ENCODE measurements at regions not wholly inside any gene's neighbourhood (a gene's known extent, or its start where the extent isn't known, plus 50 kb on each side); places are given as distances from the start of the nearest gene placed in this dataset.

GRCh38 chr12:19647806-19648556 is 208.7 kb downstream of the AEBP2 start:
- TF ChIP-seq CTCF (IDR thresholded peaks at IDR 0.05; ENCODE audit: insufficient read depth, low read length, severe bottlenecking) = no peak
- no peaks in the 10 kb centered on the region for H3K36me3 ChIP-seq (ENCODE audit: control insufficient read depth, insufficient read depth, low read length)
- FAIRE-seq = no peak
- no peak overlapping the region for H3K4me3 ChIP-seq (ENCODE audit: low read depth, low read length)
- no peaks in the 10 kb centered on the region for H3K27me3 ChIP-seq (ENCODE audit: control insufficient read depth, insufficient read depth, low read length)
- DNase-seq (ENCODE audit: low read depth) = no peak

- no peak overlapping the region for H3K4me3 ChIP-seq (ENCODE audit: low read depth, low read length)
- no peak for DNase-seq (ENCODE audit: low read depth)
- TF ChIP-seq CTCF (IDR thresholded peaks at IDR 0.05; ENCODE audit: insufficient read depth, low read length, severe bottlenecking) = no peak
- H3K27me3 ChIP-seq (ENCODE audit: control insufficient read depth, insufficient read depth, low read length) = no peaks in the 10 kb centered on the region
- no peak for FAIRE-seq
- no peaks in the 10 kb centered on the region for H3K36me3 ChIP-seq (ENCODE audit: control insufficient read depth, insufficient read depth, low read length)
These were observed 209.3 kb downstream of the AEBP2 start for GRCh38 chr12:19648591-19648990.

GRCh38 chr12:19652386-19652785 is 213.1 kb downstream of the AEBP2 start:
- no peak for FAIRE-seq
- H3K36me3 ChIP-seq (ENCODE audit: control insufficient read depth, insufficient read depth, low read length) = no peaks in the 10 kb centered on the region
- H3K27me3 ChIP-seq (ENCODE audit: control insufficient read depth, insufficient read depth, low read length) = no peaks in the 10 kb centered on the region
- no peak for DNase-seq (ENCODE audit: low read depth)
- H3K4me3 ChIP-seq (ENCODE audit: low read depth, low read length) = no peak overlapping the region
- no peak for TF ChIP-seq CTCF (IDR thresholded peaks at IDR 0.05; ENCODE audit: insufficient read depth, low read length, severe bottlenecking)

GRCh38 chr12:19654650-19655376 is 215.5 kb downstream of the AEBP2 start:
- no peak for DNase-seq (ENCODE audit: low read depth)
- TF ChIP-seq CTCF (IDR thresholded peaks at IDR 0.05; ENCODE audit: insufficient read depth, low read length, severe bottlenecking) = no peak
- Histone ChIP-seq H3K4me3 (ENCODE audit: low read depth, low read length) (no peak overlapping the region), H3K36me3 (ENCODE audit: control insufficient read depth, insufficient read depth, low read length) (no peaks in the 10 kb centered on the region), H3K27me3 (ENCODE audit: control insufficient read depth, insufficient read depth, low read length) (no peaks in the 10 kb centered on the region)
- FAIRE-seq = no peak

GRCh38 chr12:19657118-19657731 is 217.9 kb downstream of the AEBP2 start:
- no peak for TF ChIP-seq CTCF (IDR thresholded peaks at IDR 0.05; ENCODE audit: insufficient read depth, low read length, severe bottlenecking)
- H3K36me3 ChIP-seq (ENCODE audit: control insufficient read depth, insufficient read depth, low read length) = no peaks in the 10 kb centered on the region
- no peaks in the 10 kb centered on the region for H3K27me3 ChIP-seq (ENCODE audit: control insufficient read depth, insufficient read depth, low read length)
- no peak for FAIRE-seq
- no peak for DNase-seq (ENCODE audit: low read depth)
- no peak overlapping the region for H3K4me3 ChIP-seq (ENCODE audit: low read depth, low read length)

Measured in bronchial epithelial cell (primary cell).